PC-3 (cell line): ENCODE measurements at regions not wholly inside any gene's neighbourhood (a gene's known extent, or its start where the extent isn't known, plus 50 kb on each side); places are given as distances from the start of the nearest gene placed in this dataset.

Experiments
- ATAC-seq: fragments of 200-7000 bp; cut with Tn5 transposase; 2 replicates; pipeline ENCODE4 v1.9.1; 2020; ENCODE audit warnings: mild to moderate bottlenecking, moderate library complexity
- BruUV-seq: library from RNA; stranded (reverse); fragments of 400-500 nt; replicated peaks from 2 replicates; lab custom pipeline; 2021; lab: Mats Ljungman, UMichigan
- CTCF ChIA-PET: fragments of 300-600 bp; sonication (Branson Sonifier 250); formaldehyde crosslinking; loops from one replicate; lab custom pipeline; 2022; ENCODE audit warnings: antibody characterized with exemption; lab: Charles Lee
- POLR2A ChIA-PET: fragments of 300-600 bp; sonication (Branson Sonifier 250); formaldehyde crosslinking; loops from one replicate; lab custom pipeline; 2022; ENCODE audit warnings: antibody characterized with exemption; ENCODE audit not compliant: unreplicated experiment; lab: Charles Lee
- DNase-seq: peaks from one replicate; pipeline ENCODE4 v3.0.0-alpha.2; 2015
- H2AFZ ChIP-seq: fragments of 300-600 bp; sonication (generic); 2 replicates; pipeline ENCODE4 v1.6.0; 2016; ENCODE audit warnings: antibody characterized with exemption, low read length
- H3F3A ChIP-seq: fragments of 300-600 bp; sonication (generic); one replicate; pipeline ENCODE4 v1.6.0; 2017; ENCODE audit warnings: antibody characterized with exemption, low read length, control low read depth, mild to moderate bottlenecking; ENCODE audit not compliant: unreplicated experiment
- H3K27ac ChIP-seq: fragments of 300-600 bp; sonication (generic); 2 replicates; pipeline ENCODE4 v1.5.1; 2016; ENCODE audit warnings: mild to moderate bottlenecking, low read length
- H3K27me3 ChIP-seq: fragments of 300-600 bp; sonication (generic); 2 replicates; pipeline ENCODE4 v1.6.1; 2016; ENCODE audit warnings: low read length, mixed read lengths
- H3K36me3 ChIP-seq: fragments of 300-600 bp; sonication (generic); 2 replicates; pipeline ENCODE4 v1.6.1; 2016; ENCODE audit warnings: low read depth, mixed run types, low read length, mixed read lengths
- H3K4me1 ChIP-seq: fragments of 300-600 bp; sonication (generic); 2 replicates; pipeline ENCODE4 v1.5.1; 2016; ENCODE audit warnings: low read length; ENCODE audit not compliant: insufficient read depth
- H3K4me2 ChIP-seq: fragments of 300-600 bp; sonication (generic); 2 replicates; pipeline ENCODE4 v1.6.0; 2016; ENCODE audit warnings: low read length
- H3K4me3 ChIP-seq: fragments of 300-600 bp; sonication (generic); 2 replicates; pipeline ENCODE4 v1.5.1; 2016; ENCODE audit warnings: mild to moderate bottlenecking, low read length, mixed read lengths
- H3K79me2 ChIP-seq: fragments of 300-600 bp; sonication (generic); 2 replicates; pipeline ENCODE4 v1.6.1; 2017; ENCODE audit warnings: low read length, mixed read lengths
- H3K9ac ChIP-seq: fragments of 300-600 bp; sonication (generic); 2 replicates; pipeline ENCODE4 v1.6.0; 2016; ENCODE audit warnings: mild to moderate bottlenecking, low read length
- H3K9me2 ChIP-seq: fragments of 300-600 bp; sonication (generic); replicated peaks from 2 replicates; pipeline ENCODE4 v1.6.1; 2016; ENCODE audit warnings: mixed run types, low read length, mixed read lengths
- H3K9me3 ChIP-seq: fragments of 300-600 bp; sonication (generic); 2 replicates; pipeline ENCODE4 v1.6.1; 2016; ENCODE audit warnings: low read length, mixed read lengths
- H4K20me1 ChIP-seq: fragments of 300-600 bp; sonication (generic); 2 replicates; pipeline ENCODE4 v1.6.1; 2016; ENCODE audit warnings: low read length, mixed read lengths
- EZH2 ChIP-seq: fragments of 300-600 bp; sonication (generic); IDR thresholded peaks from one replicate; pipeline ENCODE4 v1.6.1; 2017; ENCODE audit warnings: antibody characterized with exemption, mild to moderate bottlenecking, low read length; ENCODE audit not compliant: unreplicated experiment
- EZH2phosphoT487 ChIP-seq: fragments of 300-600 bp; sonication (generic); IDR thresholded peaks from 2 replicates; pipeline ENCODE4 v1.6.1; 2018; ENCODE audit warnings: mild to moderate bottlenecking, antibody characterized with exemption, low read length, borderline replicate concordance
- intact Hi-C: fragments of 100-400 bp; cut with micrococcal nuclease; formaldehyde crosslinking; loops from 2 replicates; pipeline ENCODE4 v1.9.0; 2023
- TF ChIP-seq, protein P1 (sequence below): fragments of 300-600 bp; sonication (generic); conservative IDR thresholded peaks from 2 replicates; pipeline ENCODE4 v1.5.1; 2017; ENCODE audit warnings: antibody characterized with exemption, low read depth, mild to moderate bottlenecking, low read length

DNA sequence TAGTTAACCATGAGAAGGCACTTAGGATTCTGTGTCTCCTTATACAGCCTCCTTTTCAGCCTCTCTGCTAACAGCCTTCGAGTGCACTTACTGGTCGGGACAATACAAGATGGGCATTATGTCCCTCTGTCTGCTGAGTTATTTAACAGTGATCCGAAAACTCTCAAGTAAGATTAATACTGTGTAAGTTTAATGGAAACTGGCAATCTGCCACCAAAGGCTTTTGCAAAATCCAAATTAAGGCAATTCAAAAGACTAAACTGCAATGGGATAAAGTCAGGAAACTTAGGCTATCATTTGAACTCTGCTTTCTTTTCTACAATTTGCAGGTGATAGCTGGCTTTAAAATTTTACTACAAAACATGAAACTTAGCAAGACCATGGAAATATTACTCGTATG is 477.8 kb downstream of the TFEC start:
- no TSS peak for BruUV-seq
- no peak overlapping the region for H3K4me2 ChIP-seq
- TF ChIP-seq EZH2phosphoT487 (no peak), EZH2 (no peak)
- TF ChIP-seq, protein P1, sequence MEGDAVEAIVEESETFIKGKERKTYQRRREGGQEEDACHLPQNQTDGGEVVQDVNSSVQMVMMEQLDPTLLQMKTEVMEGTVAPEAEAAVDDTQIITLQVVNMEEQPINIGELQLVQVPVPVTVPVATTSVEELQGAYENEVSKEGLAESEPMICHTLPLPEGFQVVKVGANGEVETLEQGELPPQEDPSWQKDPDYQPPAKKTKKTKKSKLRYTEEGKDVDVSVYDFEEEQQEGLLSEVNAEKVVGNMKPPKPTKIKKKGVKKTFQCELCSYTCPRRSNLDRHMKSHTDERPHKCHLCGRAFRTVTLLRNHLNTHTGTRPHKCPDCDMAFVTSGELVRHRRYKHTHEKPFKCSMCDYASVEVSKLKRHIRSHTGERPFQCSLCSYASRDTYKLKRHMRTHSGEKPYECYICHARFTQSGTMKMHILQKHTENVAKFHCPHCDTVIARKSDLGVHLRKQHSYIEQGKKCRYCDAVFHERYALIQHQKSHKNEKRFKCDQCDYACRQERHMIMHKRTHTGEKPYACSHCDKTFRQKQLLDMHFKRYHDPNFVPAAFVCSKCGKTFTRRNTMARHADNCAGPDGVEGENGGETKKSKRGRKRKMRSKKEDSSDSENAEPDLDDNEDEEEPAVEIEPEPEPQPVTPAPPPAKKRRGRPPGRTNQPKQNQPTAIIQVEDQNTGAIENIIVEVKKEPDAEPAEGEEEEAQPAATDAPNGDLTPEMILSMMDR, result no peak
- H3K4me3 ChIP-seq, result no peak overlapping the region
- no peak overlapping the region for H3K9ac ChIP-seq
- peaks cover 2% of the 10 kb centered on the region; the same call in 1 of the 2 replicates for H3K4me1 ChIP-seq
- no peak for DNase-seq
- H3K9me3 ChIP-seq, result no peaks in the 10 kb centered on the region
- intact Hi-C loops, result no loop called here
- H3K27me3 ChIP-seq, result no peaks in the 10 kb centered on the region
- no peak for ATAC-seq
- H3K9me2 ChIP-seq, result no peaks in the 10 kb centered on the region
- ChIA-PET POLR2A (no interaction called here), CTCF (no interaction called here)
- H3K27ac ChIP-seq, result no peak overlapping the region
- no peaks in the 10 kb centered on the region for H3F3A ChIP-seq
- H2AFZ ChIP-seq, result no peak overlapping the region
- H3K79me2 ChIP-seq, result no peaks in the 10 kb centered on the region
- no peaks in the 10 kb centered on the region for H3K36me3 ChIP-seq
- H4K20me1 ChIP-seq, result no peaks in the 10 kb centered on the region

DNA sequence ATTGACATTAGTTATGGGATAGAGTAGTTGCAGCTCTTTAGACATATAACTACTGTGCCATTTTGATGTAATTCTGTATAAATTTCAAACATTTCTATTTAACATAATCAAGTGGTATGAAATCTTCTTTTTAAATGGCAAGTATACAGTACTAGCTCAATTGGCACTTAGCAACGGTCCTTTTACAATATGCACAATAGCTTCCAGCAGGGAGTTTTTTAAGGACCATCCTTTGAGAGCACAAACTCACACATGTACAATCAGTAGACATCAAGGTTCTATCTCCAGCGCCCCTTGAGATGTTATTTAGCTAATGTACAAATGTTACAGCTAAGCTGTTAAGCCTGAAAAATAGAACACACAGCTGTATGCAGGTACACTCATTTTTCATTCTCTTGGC is 480.7 kb downstream of the TFEC start:
- H3K4me2 ChIP-seq, result no peak overlapping the region
- H3F3A ChIP-seq, result no peaks in the 10 kb centered on the region
- H3K9ac ChIP-seq, result no peak overlapping the region
- intact Hi-C loops, result no loop called here
- H3K9me3 ChIP-seq, result no peaks in the 10 kb centered on the region
- H3K4me1 ChIP-seq, result peaks cover 16% of the 10 kb centered on the region
- H4K20me1 ChIP-seq, result no peaks in the 10 kb centered on the region
- H3K27ac ChIP-seq, result no peak overlapping the region
- TF ChIP-seq, protein P1, result no peak
- TF ChIP-seq EZH2phosphoT487 (no peak), EZH2 (no peak)
- ChIA-PET CTCF (interaction anchor here (0.5 kb wide), 1 partner anchor 64 kb away, joined by 3 read pairs; no protein-coding TSS in a partner anchor), POLR2A (no interaction called here)
- H3K79me2 ChIP-seq, result no peaks in the 10 kb centered on the region
- no peaks in the 10 kb centered on the region for H3K9me2 ChIP-seq
- no peak overlapping the region for H2AFZ ChIP-seq
- BruUV-seq, result no TSS peak
- no peak for DNase-seq
- no peak overlapping the region for H3K4me3 ChIP-seq
- ATAC-seq, result no peak
- no peaks in the 10 kb centered on the region for H3K36me3 ChIP-seq
- no peaks in the 10 kb centered on the region for H3K27me3 ChIP-seq

DNA sequence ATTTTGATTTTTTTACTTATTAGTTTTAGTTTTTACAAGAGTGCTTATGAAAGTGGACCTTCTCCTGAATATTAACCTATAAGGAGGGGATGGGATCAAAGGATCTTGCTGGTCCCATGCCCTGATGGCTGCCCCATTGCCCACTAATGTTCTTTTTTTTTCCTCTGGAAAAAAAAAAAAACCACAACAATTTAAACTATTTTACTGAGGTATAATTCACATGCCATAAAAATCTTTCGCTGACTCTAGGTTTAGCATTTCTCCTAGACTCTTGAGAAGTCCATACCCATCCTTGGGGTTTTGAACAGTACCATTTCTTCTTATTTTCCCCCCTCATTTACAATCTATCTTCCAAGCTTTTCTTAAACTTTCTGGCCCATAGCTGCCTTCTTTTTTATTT is 481.8 kb downstream of the TFEC start:
- Histone ChIP-seq H3K9me3 (no peaks in the 10 kb centered on the region), H3F3A (no peaks in the 10 kb centered on the region), H3K9me2 (no peaks in the 10 kb centered on the region), H3K9ac (no peak overlapping the region), H3K27ac (no peak overlapping the region), H3K79me2 (no peaks in the 10 kb centered on the region), H3K27me3 (no peaks in the 10 kb centered on the region), H4K20me1 (no peaks in the 10 kb centered on the region), H3K4me2 (no peak overlapping the region), H3K36me3 (no peaks in the 10 kb centered on the region), H3K4me3 (no peak overlapping the region), H3K4me1 (peaks cover 16% of the 10 kb centered on the region), H2AFZ (no peak overlapping the region)
- DNase-seq (peak; percentile 7), ATAC-seq (no peak)
- BruUV-seq, result no TSS peak
- ChIA-PET CTCF (interaction anchor here (0.7 kb wide), 1 partner anchor 330 kb away, joined by 8 read pairs; no protein-coding TSS in a partner anchor), POLR2A (no interaction called here)
- TF ChIP-seq, protein P1, result no peak
- TF ChIP-seq EZH2phosphoT487, result no peak
- no peak for TF ChIP-seq EZH2
- intact Hi-C loops, result no loop called here
